ENCODE measurements at regions not wholly inside any gene's neighbourhood (a gene's known extent, or its start where the extent isn't known, plus 50 kb on each side); places are given as distances from the start of the nearest gene placed in this dataset.

- H3K36me3 ChIP-seq (ENCODE audit: control insufficient read depth, insufficient read depth, low read length), result no peaks in the 10 kb centered on the region
These were observed 445.8 kb downstream of the ANKRD50 start for GRCh38 chr4:124266721-124267120.

GRCh38 chr4:124276461-124276860 lies 436.1 kb downstream of the ANKRD50 start:
- no peak for DNase-seq (ENCODE audit: low read depth)
- Histone ChIP-seq H3K36me3 (ENCODE audit: control insufficient read depth, insufficient read depth, low read length) (no peaks in the 10 kb centered on the region), H3K4me3 (ENCODE audit: low read depth, low read length) (no peak overlapping the region), H3K27me3 (ENCODE audit: control insufficient read depth, insufficient read depth, low read length) (no peaks in the 10 kb centered on the region)
- no peak for TF ChIP-seq CTCF (IDR thresholded peaks at IDR 0.05; ENCODE audit: insufficient read depth, low read length, poor library complexity, severe bottlenecking)

More at GRCh38 chr4:124266721-124267120, 445.8 kb downstream of the ANKRD50 start:
- no peak for TF ChIP-seq CTCF (IDR thresholded peaks at IDR 0.05; ENCODE audit: insufficient read depth, low read length, poor library complexity, severe bottlenecking)
- Histone ChIP-seq H3K27me3 (ENCODE audit: control insufficient read depth, insufficient read depth, low read length) (no peaks in the 10 kb centered on the region), H3K4me3 (ENCODE audit: low read depth, low read length) (no peak overlapping the region)
- no peak for DNase-seq (ENCODE audit: low read depth)

- no peak for DNase-seq (ENCODE audit: low read depth)
- H3K4me3 ChIP-seq (ENCODE audit: low read depth, low read length), result no peak overlapping the region
- no peaks in the 10 kb centered on the region for H3K27me3 ChIP-seq (ENCODE audit: control insufficient read depth, insufficient read depth, low read length)
- H3K36me3 ChIP-seq (ENCODE audit: control insufficient read depth, insufficient read depth, low read length), result no peaks in the 10 kb centered on the region
- TF ChIP-seq CTCF (IDR thresholded peaks at IDR 0.05; ENCODE audit: insufficient read depth, low read length, poor library complexity, severe bottlenecking), result no peak
These were observed 434.8 kb downstream of the ANKRD50 start for GRCh38 chr4:124277691-124278090.

- H3K27me3 ChIP-seq (ENCODE audit: control insufficient read depth, insufficient read depth, low read length), result no peaks in the 10 kb centered on the region
- DNase-seq (ENCODE audit: low read depth), result no peak
- H3K36me3 ChIP-seq (ENCODE audit: control insufficient read depth, insufficient read depth, low read length), result no peaks in the 10 kb centered on the region
- no peak overlapping the region for H3K4me3 ChIP-seq (ENCODE audit: low read depth, low read length)
- TF ChIP-seq CTCF (IDR thresholded peaks at IDR 0.05; ENCODE audit: insufficient read depth, low read length, poor library complexity, severe bottlenecking), result no peak
These were observed 434.1 kb downstream of the ANKRD50 start for GRCh38 chr4:124278477-124278876.

- Histone ChIP-seq H3K4me3 (ENCODE audit: low read depth, low read length) (no peak overlapping the region), H3K36me3 (ENCODE audit: control insufficient read depth, insufficient read depth, low read length) (no peaks in the 10 kb centered on the region), H3K27me3 (ENCODE audit: control insufficient read depth, insufficient read depth, low read length) (no peaks in the 10 kb centered on the region)
- DNase-seq (ENCODE audit: low read depth), result no peak
- no peak for TF ChIP-seq CTCF (IDR thresholded peaks at IDR 0.05; ENCODE audit: insufficient read depth, low read length, poor library complexity, severe bottlenecking)
These were observed 432.8 kb downstream of the ANKRD50 start for GRCh38 chr4:124279741-124280140.

- Histone ChIP-seq H3K4me3 (ENCODE audit: low read depth, low read length) (no peak overlapping the region), H3K27me3 (ENCODE audit: control insufficient read depth, insufficient read depth, low read length) (no peaks in the 10 kb centered on the region), H3K36me3 (ENCODE audit: control insufficient read depth, insufficient read depth, low read length) (no peaks in the 10 kb centered on the region)
- TF ChIP-seq CTCF (IDR thresholded peaks at IDR 0.05; ENCODE audit: insufficient read depth, low read length, poor library complexity, severe bottlenecking), result no peak
- DNase-seq (ENCODE audit: low read depth), result no peak
These were observed 430.1 kb downstream of the ANKRD50 start for GRCh38 chr4:124282301-124282898.
